IMR-90 (cell line): ENCODE measurements at regions not wholly inside any gene's neighbourhood (a gene's known extent, or its start where the extent isn't known, plus 50 kb on each side); places are given as distances from the start of the nearest gene placed in this dataset.

ENCODE experiments used
- ATAC-seq: fragments of 200-7000 bp; cut with Tn5 transposase; 2 replicates; pipeline ENCODE4 v1.9.1; 2020; ENCODE audit warnings: low read depth, mild to moderate bottlenecking, moderate library complexity
- BruUV-seq: library from RNA; stranded (reverse); fragments of 400-500 nt; replicated peaks from 2 replicates; lab custom pipeline; 2021; lab: Mats Ljungman, UMichigan
- CTCF ChIA-PET: fragments of 300-600 bp; formaldehyde crosslinking; extraction: SDS; loops from one replicate; lab custom pipeline; 2021; ENCODE audit warnings: antibody characterized with exemption; lab: Yijun Ruan, JAX
- POLR2A ChIA-PET: fragments of 300-600 bp; sonication (Branson Sonifier 250); formaldehyde crosslinking; loops from one replicate; lab custom pipeline; 2022; ENCODE audit warnings: antibody characterized with exemption; ENCODE audit not compliant: unreplicated experiment; lab: Charles Lee
- DNase-seq: peaks from one replicate; pipeline ENCODE4 v3.0.0; 2013
- H2AFZ ChIP-seq: replicated peaks from 2 replicates; pipeline ENCODE3; 2013; ENCODE audit warnings: low read length, mild to moderate bottlenecking; ENCODE audit not compliant: poor library complexity
- H2AK5ac ChIP-seq: 2 replicates; pipeline ENCODE4 v1.6.1; 2013; ENCODE audit warnings: low read depth, low read length, inconsistent platforms
- H2AK9ac ChIP-seq: replicated peaks from 2 replicates; pipeline ENCODE3; 2013; ENCODE audit warnings: mild to moderate bottlenecking, low read depth, low read length, moderate library complexity; ENCODE audit not compliant: poor library complexity
- H2BK120ac ChIP-seq: 2 replicates; pipeline ENCODE4 v1.6.1; 2013; ENCODE audit warnings: low read depth, low read length, inconsistent platforms
- H2BK15ac ChIP-seq: 3 replicates; pipeline ENCODE4 v1.6.1; 2013; ENCODE audit warnings: low read depth, low read length, inconsistent platforms
- H2BK20ac ChIP-seq: 2 replicates; pipeline ENCODE4 v1.6.1; 2013; ENCODE audit warnings: low read depth, mild to moderate bottlenecking, inconsistent platforms, low read length, moderate library complexity
- H2BK5ac ChIP-seq: 2 replicates; pipeline ENCODE4 v1.6.1; 2013; ENCODE audit warnings: mild to moderate bottlenecking, low read depth, low read length, inconsistent platforms; ENCODE audit not compliant: poor library complexity, severe bottlenecking
- H3K14ac ChIP-seq: replicated peaks from 2 replicates; pipeline ENCODE4 v1.6.1; 2013; ENCODE audit warnings: low read depth, low read length, inconsistent platforms
- H3K18ac ChIP-seq: 2 replicates; pipeline ENCODE4 v1.6.1; 2013; ENCODE audit warnings: low read depth, low read length, control low read depth
- H3K23ac ChIP-seq: 2 replicates; pipeline ENCODE4 v1.6.1; 2013; ENCODE audit warnings: low read depth, low read length, inconsistent platforms
- H3K27ac ChIP-seq: 2 replicates; pipeline ENCODE4 v1.5.1; 2013; ENCODE audit warnings: mild to moderate bottlenecking, control low read depth, low read length; ENCODE audit not compliant: insufficient read depth
- H3K27me3 ChIP-seq: 2 replicates; pipeline ENCODE4 v1.6.1; 2013; ENCODE audit warnings: low read length; ENCODE audit not compliant: control insufficient read depth, insufficient read depth
- H3K36me3 ChIP-seq: 2 replicates; pipeline ENCODE4 v1.6.1; 2013; ENCODE audit warnings: low read length, mixed read lengths; ENCODE audit not compliant: control insufficient read depth, insufficient read depth
- H3K4ac ChIP-seq: 2 replicates; pipeline ENCODE4 v1.6.1; 2013; ENCODE audit warnings: low read depth, low read length, inconsistent platforms
- H3K4me1 ChIP-seq: 2 replicates; pipeline ENCODE4 v1.6.1; 2013; ENCODE audit warnings: low read length, mixed read lengths; ENCODE audit not compliant: control insufficient read depth, insufficient read depth
- H3K4me2 ChIP-seq: 2 replicates; pipeline ENCODE4 v1.6.1; 2013; ENCODE audit warnings: low read depth, mild to moderate bottlenecking, control low read depth, low read length, moderate library complexity
- H3K4me3 ChIP-seq: 2 replicates; pipeline ENCODE4 v1.5.1; 2013; ENCODE audit warnings: low read depth, mild to moderate bottlenecking, control low read depth, low read length, moderate library complexity; ENCODE audit not compliant: insufficient read depth
- H3K56ac ChIP-seq: 2 replicates; pipeline ENCODE4 v1.6.1; 2013; ENCODE audit warnings: low read length, inconsistent platforms; ENCODE audit not compliant: insufficient read depth; ENCODE audit errors: extremely low read depth
- H3K79me1 ChIP-seq, 2 experiments: 2 replicates each; pipeline ENCODE4 v1.6.1; 2013; ENCODE audit warnings: low read length in 2 of 2, inconsistent platforms in 1 of 2, low read depth in 1 of 2
- H3K9ac ChIP-seq: 2 replicates; pipeline ENCODE4 v1.6.1; 2013; ENCODE audit warnings: low read depth, low read length, control low read depth
- H3K9me1 ChIP-seq: 2 replicates; pipeline ENCODE4 v1.6.1; 2013; ENCODE audit warnings: low read length, inconsistent platforms; ENCODE audit not compliant: insufficient read depth
- H3K9me3 ChIP-seq: 2 replicates; pipeline ENCODE4 v1.6.1; 2013; ENCODE audit warnings: low read length; ENCODE audit not compliant: control insufficient read depth, insufficient read depth
- H4K20me1 ChIP-seq: 2 replicates; pipeline ENCODE4 v1.6.1; 2013; ENCODE audit warnings: low read length, inconsistent platforms; ENCODE audit not compliant: insufficient read depth
- H4K5ac ChIP-seq: 2 replicates; pipeline ENCODE4 v1.6.1; 2013; ENCODE audit warnings: mild to moderate bottlenecking, low read depth, low read length, control low read depth
- H4K8ac ChIP-seq, 2 experiments: 2 replicates each; pipeline ENCODE4 v1.6.1; 2013; ENCODE audit warnings: low read depth in 2 of 2, low read length in 2 of 2, control low read depth in 1 of 2, inconsistent platforms in 1 of 2
- H4K91ac ChIP-seq: 2 replicates; pipeline ENCODE4 v1.6.1; 2013; ENCODE audit warnings: low read depth, low read length, inconsistent platforms; ENCODE audit not compliant: insufficient read depth
- CEBPB ChIP-seq: IDR thresholded peaks from 2 replicates; pipeline ENCODE4 v1.6.1; 2012; ENCODE audit warnings: low read depth, low read length, improper control_type of control experiment
- MXI1 ChIP-seq: IDR thresholded peaks from 2 replicates; pipeline ENCODE4 v1.6.1; 2012; ENCODE audit warnings: low read depth, mild to moderate bottlenecking, low read length, moderate library complexity, borderline replicate concordance
- POLR2A ChIP-seq: IDR thresholded peaks from 2 replicates; pipeline ENCODE4 v1.6.1; 2012; ENCODE audit warnings: mild to moderate bottlenecking, low read depth, low read length
- RFX5 ChIP-seq: IDR thresholded peaks from 2 replicates; pipeline ENCODE4 v1.8.0; 2012; ENCODE audit warnings: low read depth, mild to moderate bottlenecking, low read length, moderate library complexity
- WGBS, 2 experiments: methylation state at CpG; one replicate each; pipeline versions ENCODE4 v1.1.5 to v1.1.7; 2013; ENCODE audit warnings: missing lambda C conversion rate in 2 of 2; ENCODE audit not compliant: insufficient read length in 1 of 2; ENCODE audit errors: extremely low coverage in 2 of 2; 5-methylcytosine and 5-hydroxymethylcytosine counted together
- dilution Hi-C: fragments of 300-500 bp; cut with HindIII; formaldehyde crosslinking; loops from one replicate; pipeline ENCODE4 v1.14.3; 2018; ENCODE audit warnings: low sequenced_read_pairs; ENCODE audit not compliant: unreplicated experiment
- in situ Hi-C: fragments of 300-500 bp; cut with MboI; formaldehyde crosslinking; loops from 3 replicates; pipeline ENCODE4 v1.14.3; 2019; ENCODE audit warnings: low sequenced_read_pairs, inconsistent platforms, mixed read lengths
- intact Hi-C: fragments of 100-400 bp; cut with micrococcal nuclease; formaldehyde crosslinking; loops from 2 replicates; pipeline ENCODE4 v1.10.0; 2022
- TF ChIP-seq, protein P1 (sequence below): fragments of 150-350 bp; IDR thresholded peaks from 2 replicates; pipeline ENCODE4 v1.6.1; 2016; ENCODE audit warnings: low read depth, mild to moderate bottlenecking, low read length, moderate library complexity, borderline replicate concordance

DNA sequence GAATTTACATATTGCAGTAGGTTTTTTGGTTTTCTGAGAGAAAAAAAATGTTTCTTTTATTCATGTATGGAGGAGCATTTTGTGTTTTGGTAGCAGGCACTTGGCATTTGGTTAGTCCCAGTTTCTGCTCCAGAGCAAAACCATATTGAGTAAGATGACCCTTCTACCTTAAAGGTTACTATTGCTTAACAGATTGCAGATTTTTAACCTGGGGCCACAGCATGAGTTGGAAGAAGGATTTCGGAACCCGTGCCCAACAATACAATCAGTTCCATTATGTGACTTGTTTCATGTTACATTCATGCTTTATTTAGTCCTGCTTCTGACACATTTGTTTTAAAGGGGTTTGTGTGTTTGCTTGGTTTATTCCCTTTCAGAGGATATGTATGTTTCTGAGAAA, 496.3 kb downstream of the TFAP2B start:
- DNase-seq (no peak), ATAC-seq (no peak)
- H4K20me1 ChIP-seq = no peaks in the 10 kb centered on the region
- no peak overlapping the region for H2AK5ac ChIP-seq
- dilution Hi-C loops (no loop called here), in situ Hi-C loops (no loop called here), intact Hi-C loops (no loop called here)
- H3K9ac ChIP-seq = no peak overlapping the region
- no peaks in the 10 kb centered on the region for H3K9me3 ChIP-seq
- H2BK120ac ChIP-seq = no peak overlapping the region
- H3K27ac ChIP-seq = no peak overlapping the region
- ChIA-PET POLR2A (no interaction called here), CTCF (no interaction called here)
- H3K56ac ChIP-seq = no peak overlapping the region
- no peak overlapping the region for H2BK15ac ChIP-seq
- TF ChIP-seq, protein P1, sequence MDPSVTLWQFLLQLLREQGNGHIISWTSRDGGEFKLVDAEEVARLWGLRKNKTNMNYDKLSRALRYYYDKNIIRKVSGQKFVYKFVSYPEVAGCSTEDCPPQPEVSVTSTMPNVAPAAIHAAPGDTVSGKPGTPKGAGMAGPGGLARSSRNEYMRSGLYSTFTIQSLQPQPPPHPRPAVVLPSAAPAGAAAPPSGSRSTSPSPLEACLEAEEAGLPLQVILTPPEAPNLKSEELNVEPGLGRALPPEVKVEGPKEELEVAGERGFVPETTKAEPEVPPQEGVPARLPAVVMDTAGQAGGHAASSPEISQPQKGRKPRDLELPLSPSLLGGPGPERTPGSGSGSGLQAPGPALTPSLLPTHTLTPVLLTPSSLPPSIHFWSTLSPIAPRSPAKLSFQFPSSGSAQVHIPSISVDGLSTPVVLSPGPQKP = no peak
- no peak for TF ChIP-seq RFX5
- TF ChIP-seq CEBPB = no peak
- no peak for TF ChIP-seq POLR2A
- no peak for TF ChIP-seq MXI1
- H3K4ac ChIP-seq = no peak overlapping the region
- no peak overlapping the region for H3K4me3 ChIP-seq
- no peak overlapping the region for H3K14ac ChIP-seq
- no peaks in the 10 kb centered on the region for H3K27me3 ChIP-seq
- BruUV-seq = no TSS peak
- no peaks in the 10 kb centered on the region for H3K4me1 ChIP-seq
- no peak overlapping the region for H4K8ac ChIP-seq
- H3K79me1 ChIP-seq = no peaks in the 10 kb centered on the region
- no CpG with 5 or more reads among the region's 2 CpGs for WGBS, 2 experiments
- no peak overlapping the region for H2BK20ac ChIP-seq
- H2AK9ac ChIP-seq = no peak overlapping the region
- H4K91ac ChIP-seq = no peak overlapping the region
- no peak overlapping the region for H4K5ac ChIP-seq
- H2AFZ ChIP-seq = no peak overlapping the region
- H3K4me2 ChIP-seq = no peak overlapping the region
- no peak overlapping the region for H3K23ac ChIP-seq
- no peaks in the 10 kb centered on the region for H3K9me1 ChIP-seq
- no peak overlapping the region for H3K18ac ChIP-seq
- H3K36me3 ChIP-seq = no peaks in the 10 kb centered on the region
- H2BK5ac ChIP-seq = no peak overlapping the region
